ENCODE measurements at regions not wholly inside any gene's neighbourhood (a gene's known extent, or its start where the extent isn't known, plus 50 kb on each side); places are given as distances from the start of the nearest gene placed in this dataset.
"Not testable (repeated sequence)": the region's sequence is repeated elsewhere in the genome, so short reads cannot be mapped to it uniquely, and the experiment has no call there.

DNA sequence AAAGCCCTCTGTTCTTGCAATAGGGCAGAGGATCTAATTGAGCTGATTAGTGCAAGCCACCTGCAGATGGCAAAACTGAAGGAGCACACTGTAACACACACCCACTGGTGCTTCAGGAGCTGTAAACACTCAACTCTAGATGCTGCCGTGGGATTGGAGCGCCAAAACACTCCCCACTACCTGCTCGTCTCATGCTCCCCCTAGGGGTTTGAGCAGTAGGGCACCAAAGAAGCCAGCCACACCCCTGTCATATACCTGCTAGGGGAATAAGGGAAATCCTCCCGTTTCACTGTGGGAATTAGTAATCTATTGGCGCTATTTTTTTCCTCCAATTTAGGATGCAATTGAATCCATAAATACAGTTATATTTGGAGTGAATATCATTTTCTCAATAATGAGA lies 360.2 kb downstream of the GLUD2 start:
- Mint-ChIP-seq H3K36me3 (no peaks in the 10 kb centered on the region), H3K4me3 (no peak overlapping the region), H3K4me1 (no peaks in the 10 kb centered on the region), H3K27ac (no peak overlapping the region), H3K27me3 (no peaks in the 10 kb centered on the region), H3K9me3 (no peaks in the 10 kb centered on the region)

DNA sequence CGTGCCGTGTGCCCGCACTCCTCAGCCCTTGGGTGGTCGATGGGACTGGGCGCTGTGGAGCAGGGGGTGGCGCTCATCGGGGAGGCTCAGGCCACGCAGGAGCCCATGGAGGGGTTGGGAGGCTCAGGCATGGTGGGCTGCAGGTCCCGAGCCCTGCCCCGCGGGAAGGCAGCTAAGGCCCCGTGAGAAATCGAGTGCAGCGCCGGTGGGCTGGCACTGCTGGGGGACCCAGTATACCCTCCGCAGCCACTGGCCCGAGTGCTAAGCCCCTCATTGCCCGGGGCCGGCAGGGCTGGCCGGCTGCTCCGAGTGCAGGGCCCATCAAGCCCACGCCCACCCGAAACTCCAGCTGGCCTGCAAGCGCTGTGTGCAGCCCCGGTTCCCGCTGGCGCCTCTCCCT lies 384.1 kb downstream of the GLUD2 start:
- not testable (repeated sequence) for H3K27ac Mint-ChIP-seq, H3K27me3 Mint-ChIP-seq, H3K9me3 Mint-ChIP-seq, H3K36me3 Mint-ChIP-seq, H3K4me3 Mint-ChIP-seq, H3K4me1 Mint-ChIP-seq

DNA sequence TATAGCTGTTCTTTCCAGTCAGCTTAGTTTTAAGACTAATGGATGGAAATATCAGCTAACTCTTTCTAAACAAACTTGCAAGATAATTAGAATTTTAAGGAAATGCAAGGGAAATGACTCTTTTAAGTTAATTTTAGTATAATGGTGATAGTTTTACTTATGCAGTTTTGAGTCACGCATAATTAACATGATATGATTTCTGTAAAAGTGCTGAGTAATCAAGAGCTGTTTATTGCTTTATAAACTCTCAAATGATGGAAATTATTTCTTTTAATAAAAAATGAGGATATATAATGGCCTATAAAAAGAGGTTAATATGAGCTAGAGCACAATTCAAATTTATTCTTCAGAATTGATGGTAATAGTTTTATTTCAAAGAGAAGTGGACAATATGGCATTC lies 385.9 kb downstream of the GLUD2 start:
- Mint-ChIP-seq H3K27ac (no peak overlapping the region), H3K4me1 (no peaks in the 10 kb centered on the region), H3K27me3 (no peaks in the 10 kb centered on the region), H3K36me3 (no peaks in the 10 kb centered on the region), H3K9me3 (no peaks in the 10 kb centered on the region), H3K4me3 (no peak overlapping the region)

DNA sequence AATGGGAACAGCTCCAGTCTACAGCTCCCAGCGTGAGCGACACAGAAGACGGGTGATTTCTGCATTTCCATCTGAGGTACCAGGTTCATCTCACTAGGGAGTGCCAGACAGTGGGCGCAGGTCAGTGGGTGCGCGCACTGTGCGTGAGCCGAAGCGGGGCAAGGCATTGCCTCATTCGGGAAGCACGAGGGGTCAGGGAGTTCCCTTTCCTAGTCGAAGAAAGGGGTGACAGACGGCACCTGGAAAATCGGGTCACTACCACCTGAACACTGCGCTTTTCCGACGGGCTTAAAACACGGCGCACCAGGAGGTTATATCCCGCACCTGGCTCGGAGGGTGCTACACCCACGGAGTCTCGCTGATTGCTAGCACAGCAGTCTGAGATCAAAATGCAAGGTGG lies 390.3 kb downstream of the GLUD2 start:
- not testable (repeated sequence) for H3K4me1 Mint-ChIP-seq, H3K27me3 Mint-ChIP-seq, H3K27ac Mint-ChIP-seq, H3K36me3 Mint-ChIP-seq, H3K9me3 Mint-ChIP-seq, H3K4me3 Mint-ChIP-seq

DNA sequence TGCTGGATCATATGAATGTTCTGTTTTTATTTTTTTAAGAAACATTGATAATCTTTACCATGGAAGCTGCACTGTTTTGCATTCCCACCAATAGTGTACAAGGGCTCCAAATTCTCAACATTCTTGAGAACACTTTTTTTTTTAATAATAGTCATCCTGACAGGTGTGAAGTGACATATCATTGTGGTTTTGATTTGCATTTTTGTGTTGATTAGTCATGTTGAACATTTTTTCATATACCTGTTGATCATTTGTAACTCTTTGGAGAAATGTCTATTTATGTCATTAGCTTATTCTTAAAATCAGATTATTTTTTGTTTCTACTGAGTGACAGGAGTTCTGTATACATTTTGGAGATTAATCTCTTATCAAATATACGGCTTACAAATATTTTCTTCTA lies 408.5 kb downstream of the GLUD2 start:
- H3K4me1 Mint-ChIP-seq = no peaks in the 10 kb centered on the region
- H3K27me3 Mint-ChIP-seq = no peaks in the 10 kb centered on the region
- H3K27ac Mint-ChIP-seq = no peak overlapping the region
- H3K36me3 Mint-ChIP-seq = no peaks in the 10 kb centered on the region
- no peak overlapping the region for H3K4me3 Mint-ChIP-seq
- no peaks in the 10 kb centered on the region for H3K9me3 Mint-ChIP-seq

DNA sequence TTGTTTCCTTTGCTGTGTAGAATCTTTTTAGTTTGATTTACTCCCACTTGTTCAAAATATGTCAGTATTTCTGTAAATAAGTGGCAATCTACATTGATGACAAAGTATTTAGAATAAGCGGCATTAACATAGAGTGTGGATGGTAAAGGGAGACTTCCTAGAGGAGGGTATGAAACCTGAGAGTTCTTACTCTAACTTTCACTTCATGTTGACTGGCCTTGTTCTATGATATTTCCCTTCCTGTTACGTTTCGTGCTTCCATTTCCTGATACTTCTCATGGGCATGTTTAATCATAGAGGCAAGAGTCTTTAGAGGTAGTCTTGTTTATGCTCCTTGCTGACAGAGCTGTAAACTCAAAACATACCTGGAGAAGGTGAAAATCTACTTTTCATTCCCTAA lies 408.9 kb downstream of the GLUD2 start:
- no peaks in the 10 kb centered on the region for H3K36me3 Mint-ChIP-seq
- H3K4me1 Mint-ChIP-seq = no peaks in the 10 kb centered on the region
- no peak overlapping the region for H3K4me3 Mint-ChIP-seq
- no peak overlapping the region for H3K27ac Mint-ChIP-seq
- no peaks in the 10 kb centered on the region for H3K27me3 Mint-ChIP-seq
- H3K9me3 Mint-ChIP-seq = no peaks in the 10 kb centered on the region

DNA sequence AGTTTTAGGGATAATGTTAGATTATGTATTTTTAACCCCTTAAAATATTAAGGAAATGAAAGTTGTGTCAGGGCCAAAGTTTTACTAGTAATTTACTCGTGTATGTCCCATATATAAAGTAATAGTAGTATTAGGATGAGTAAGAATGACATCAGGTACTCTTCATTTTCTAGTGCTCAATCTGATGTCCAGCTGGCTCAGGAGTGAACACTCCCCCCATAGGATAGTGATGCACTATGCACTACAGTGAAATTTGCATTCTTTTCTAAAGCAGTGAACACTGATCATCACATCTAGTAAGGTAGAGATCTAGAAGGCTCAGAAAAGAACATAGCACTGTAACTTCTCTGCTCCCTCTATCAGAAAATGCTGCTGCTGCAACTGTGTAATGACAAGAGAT lies 409.7 kb downstream of the GLUD2 start:
- H3K27me3 Mint-ChIP-seq = no peaks in the 10 kb centered on the region
- no peaks in the 10 kb centered on the region for H3K36me3 Mint-ChIP-seq
- no peaks in the 10 kb centered on the region for H3K4me1 Mint-ChIP-seq
- no peak overlapping the region for H3K4me3 Mint-ChIP-seq
- H3K9me3 Mint-ChIP-seq = no peaks in the 10 kb centered on the region
- no peak overlapping the region for H3K27ac Mint-ChIP-seq

DNA sequence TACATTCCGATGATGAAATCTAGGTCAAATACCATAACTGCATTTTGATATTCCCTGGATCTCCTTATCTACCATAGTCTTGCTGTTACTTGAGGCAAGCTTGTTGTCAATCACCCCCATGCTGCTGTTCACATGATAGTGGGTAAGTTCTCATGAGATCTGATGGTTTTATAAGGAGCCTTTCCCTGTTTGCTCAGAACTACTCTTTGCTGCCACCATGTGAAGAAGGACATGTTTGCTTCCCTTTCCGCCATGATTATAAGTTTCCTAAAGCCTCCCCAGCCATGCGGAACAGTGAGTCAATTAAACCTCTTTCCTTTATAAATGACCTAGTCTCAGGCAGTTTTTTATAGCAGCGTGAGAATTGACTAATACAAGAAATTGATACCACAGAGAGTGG lies 432.0 kb downstream of the GLUD2 start:
- H3K4me1 Mint-ChIP-seq = no peaks in the 10 kb centered on the region
- H3K27ac Mint-ChIP-seq = no peak overlapping the region
- no peaks in the 10 kb centered on the region for H3K9me3 Mint-ChIP-seq
- H3K4me3 Mint-ChIP-seq = no peak overlapping the region
- no peaks in the 10 kb centered on the region for H3K36me3 Mint-ChIP-seq
- peaks cover 1% of the 10 kb centered on the region for H3K27me3 Mint-ChIP-seq

DNA sequence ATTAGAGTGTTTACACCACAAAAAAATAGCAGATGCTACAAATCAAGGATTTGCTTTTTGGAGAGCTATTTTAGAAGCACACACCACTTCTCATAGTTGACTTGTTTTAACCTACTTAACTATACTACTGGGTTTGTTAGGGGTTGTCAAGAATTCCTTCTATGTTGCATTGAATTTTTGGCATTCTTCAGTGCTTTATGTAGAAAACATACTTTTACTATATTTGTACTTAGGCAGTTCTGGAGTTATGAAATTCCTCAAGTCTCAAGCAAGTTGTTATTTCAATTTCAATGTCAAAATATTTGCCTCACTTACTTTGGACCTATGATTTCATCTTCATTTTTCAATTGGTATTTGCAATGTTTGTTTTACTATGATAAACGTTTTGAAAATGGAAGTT lies 449.6 kb downstream of the GLUD2 start:
- H3K36me3 Mint-ChIP-seq = no peaks in the 10 kb centered on the region

DNA sequence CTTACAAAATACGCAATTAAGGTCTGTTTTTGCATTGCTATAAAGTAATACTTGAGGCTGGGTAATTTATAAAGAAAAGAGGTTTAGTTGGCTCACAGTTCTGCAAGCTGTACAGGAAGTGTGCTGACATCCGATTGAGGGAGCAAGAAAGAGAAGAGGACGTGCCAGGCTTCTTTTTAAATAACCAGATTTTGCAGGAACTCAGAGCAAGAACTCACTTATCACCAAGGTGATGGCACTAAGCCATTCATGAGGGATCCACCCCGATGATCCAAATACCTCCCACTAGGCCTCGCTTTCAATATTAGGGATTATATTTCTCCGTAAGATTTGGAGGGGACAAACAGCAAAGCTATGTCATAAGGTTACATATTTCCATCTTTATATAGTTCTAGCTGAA lies 456.7 kb downstream of the GLUD2 start:
- H3K9me3 Mint-ChIP-seq = no peaks in the 10 kb centered on the region
- H3K4me3 Mint-ChIP-seq = no peak overlapping the region
- no peaks in the 10 kb centered on the region for H3K36me3 Mint-ChIP-seq
- no peak overlapping the region for H3K27ac Mint-ChIP-seq
- no peaks in the 10 kb centered on the region for H3K4me1 Mint-ChIP-seq
- no peaks in the 10 kb centered on the region for H3K27me3 Mint-ChIP-seq

More for the DNA sequence above, 449.6 kb downstream of the GLUD2 start:
- H3K27ac Mint-ChIP-seq = no peak overlapping the region
- no peaks in the 10 kb centered on the region for H3K4me1 Mint-ChIP-seq
- no peak overlapping the region for H3K4me3 Mint-ChIP-seq
- no peaks in the 10 kb centered on the region for H3K27me3 Mint-ChIP-seq
- H3K9me3 Mint-ChIP-seq = no peaks in the 10 kb centered on the region

DNA sequence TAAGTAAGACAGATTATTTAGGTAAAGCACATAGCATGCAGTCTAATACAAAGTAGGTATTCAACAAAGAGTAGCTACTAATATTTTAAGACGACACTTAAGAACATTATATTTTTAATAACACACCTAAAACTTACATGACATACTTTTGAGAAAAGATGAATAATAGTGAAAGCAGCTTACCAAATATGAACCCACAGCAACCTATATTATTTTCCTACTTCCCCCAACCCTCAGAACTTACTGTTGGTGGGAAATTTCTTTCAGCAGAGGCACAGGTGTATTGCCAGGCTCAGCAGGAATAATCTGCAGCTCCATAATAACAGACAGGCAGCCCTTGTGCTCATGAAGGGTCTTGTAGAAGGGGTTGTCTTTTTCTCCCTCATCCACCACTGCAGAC lies 498.9 kb downstream of the GLUD2 start:
- Mint-ChIP-seq H3K9me3 (no peaks in the 10 kb centered on the region), H3K36me3 (no peaks in the 10 kb centered on the region), H3K4me1 (no peaks in the 10 kb centered on the region), H3K4me3 (no peak overlapping the region), H3K27ac (no peak overlapping the region), H3K27me3 (peaks cover 2% of the 10 kb centered on the region)

DNA sequence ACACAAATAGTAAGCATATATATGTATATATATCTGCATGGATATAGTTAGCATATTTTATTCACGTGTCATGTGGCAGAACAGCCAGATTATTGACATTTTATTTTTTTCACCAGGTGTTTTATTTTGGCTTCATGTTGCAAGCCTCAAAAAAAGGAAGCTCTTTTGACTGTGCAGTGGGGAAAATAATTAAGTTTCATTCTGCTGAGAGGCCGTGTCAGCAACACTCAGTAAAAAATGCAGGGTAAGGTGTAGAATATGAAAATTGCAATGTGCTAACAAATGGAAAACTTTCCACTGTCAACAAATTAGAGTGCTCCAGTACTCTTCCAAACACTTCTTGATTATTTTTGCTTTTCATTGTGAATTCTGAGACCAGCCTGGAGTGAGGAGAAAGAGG lies 511.5 kb downstream of the GLUD2 start:
- peak overlapping the region; percentile 55 for H3K27ac Mint-ChIP-seq
- no peaks in the 10 kb centered on the region for H3K36me3 Mint-ChIP-seq
- no peaks in the 10 kb centered on the region for H3K27me3 Mint-ChIP-seq
- H3K4me1 Mint-ChIP-seq = peaks cover 4% of the 10 kb centered on the region
- no peak overlapping the region for H3K4me3 Mint-ChIP-seq
- H3K9me3 Mint-ChIP-seq = no peaks in the 10 kb centered on the region

DNA sequence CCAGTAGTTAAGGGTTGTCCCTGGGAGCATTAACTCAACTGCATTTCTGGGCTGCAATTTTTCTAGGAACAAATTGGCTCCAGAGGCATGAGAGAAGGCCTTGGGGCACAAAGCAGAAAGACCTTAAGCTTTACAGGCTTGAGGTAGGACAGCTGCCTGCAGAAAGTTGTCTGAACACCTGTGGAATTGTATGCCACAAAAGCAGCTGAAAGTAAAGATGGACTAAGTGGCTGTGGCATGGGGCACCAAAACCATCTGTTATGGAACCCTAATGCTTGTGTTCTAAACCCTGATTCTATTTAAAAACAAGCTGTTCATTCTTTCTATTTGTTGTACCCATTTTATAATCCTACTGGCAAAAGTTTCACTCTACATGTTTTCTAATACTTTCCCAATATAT lies 515.2 kb downstream of the GLUD2 start:
- Mint-ChIP-seq H3K36me3 (no peaks in the 10 kb centered on the region), H3K9me3 (no peaks in the 10 kb centered on the region), H3K27ac (no peak overlapping the region), H3K4me3 (no peak overlapping the region), H3K27me3 (no peaks in the 10 kb centered on the region), H3K4me1 (peaks cover 4% of the 10 kb centered on the region)

DNA sequence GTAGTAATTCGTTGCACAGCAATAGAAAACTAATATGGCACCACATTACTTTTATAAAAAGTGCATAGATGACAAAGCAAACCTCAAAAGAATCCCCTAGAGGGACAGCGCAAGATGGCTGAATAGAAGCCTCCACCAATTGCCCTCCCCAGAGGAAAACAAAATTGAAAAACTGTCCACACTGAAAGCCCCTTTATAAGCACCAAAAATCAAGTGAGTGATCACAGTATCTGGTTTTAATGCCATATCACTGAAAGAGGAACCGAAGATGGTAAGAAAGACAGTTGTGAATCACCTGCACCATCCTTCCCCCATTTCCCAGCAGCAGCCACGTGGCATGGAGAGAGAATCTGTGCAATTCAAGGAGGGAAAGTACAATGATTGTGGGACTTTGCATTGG lies 522.2 kb downstream of the GLUD2 start:
- Mint-ChIP-seq H3K27ac (no peak overlapping the region), H3K9me3 (no peaks in the 10 kb centered on the region), H3K36me3 (no peaks in the 10 kb centered on the region), H3K4me1 (no peaks in the 10 kb centered on the region), H3K27me3 (no peaks in the 10 kb centered on the region), H3K4me3 (no peak overlapping the region)

DNA sequence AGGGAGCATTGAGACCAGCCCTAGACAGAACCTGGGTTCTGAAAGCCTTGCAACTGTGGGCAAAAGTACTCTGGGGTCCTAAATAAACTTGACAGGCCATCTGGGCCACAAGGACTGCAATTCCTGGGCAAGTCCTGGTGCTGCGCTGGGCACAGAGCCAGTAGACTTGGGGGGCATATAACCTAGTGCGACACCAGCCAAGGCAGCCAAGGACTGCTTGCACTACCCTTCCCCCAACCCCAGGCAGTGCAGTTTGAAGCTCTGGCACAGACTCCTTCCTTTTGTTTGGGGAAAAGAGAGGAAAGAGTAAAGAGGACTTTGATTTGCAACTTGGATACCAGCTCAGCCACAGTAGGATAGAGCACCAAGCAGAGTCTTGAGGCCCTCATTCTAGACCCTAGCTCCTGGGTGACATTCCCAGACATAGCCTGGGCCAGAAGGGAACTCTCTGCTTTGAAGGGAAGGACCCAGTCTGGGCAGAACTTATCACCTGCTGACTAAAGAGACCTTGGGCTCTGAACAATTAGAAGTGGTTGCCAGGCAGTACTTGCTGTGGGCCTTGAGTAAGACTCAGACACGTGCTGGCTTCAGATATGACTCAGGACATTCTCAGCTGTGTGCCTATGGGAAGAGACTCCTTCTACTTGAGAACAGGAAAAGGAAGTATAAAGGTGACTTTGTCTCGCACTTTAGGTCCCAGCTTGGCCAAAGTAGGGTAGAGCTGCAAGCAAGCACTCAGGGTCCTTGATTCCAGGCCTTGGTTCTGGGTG lies 522.8 kb downstream of the GLUD2 start:
- Mint-ChIP-seq H3K27me3 (no peaks in the 10 kb centered on the region), H3K27ac (no peak overlapping the region), H3K36me3 (no peaks in the 10 kb centered on the region), H3K9me3 (no peaks in the 10 kb centered on the region), H3K4me1 (no peaks in the 10 kb centered on the region), H3K4me3 (no peak overlapping the region)

DNA sequence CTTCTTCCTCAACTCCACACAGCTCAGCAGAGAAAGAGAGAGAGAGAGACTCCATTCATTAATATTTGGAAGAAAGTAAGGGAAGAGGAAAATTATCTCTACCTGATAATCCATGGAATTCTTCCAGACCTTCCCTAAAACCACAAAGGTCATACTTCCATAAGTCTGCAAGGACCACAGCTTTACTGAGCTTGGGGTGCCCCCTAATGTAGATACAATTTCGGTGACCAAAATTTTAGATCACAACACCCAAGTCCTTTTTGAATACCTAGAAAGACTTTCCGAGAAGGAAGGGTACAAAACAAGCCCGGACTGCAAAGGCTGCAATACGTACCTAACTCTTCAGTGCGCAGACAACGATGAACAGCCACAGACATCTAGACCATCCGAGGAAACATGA lies 523.9 kb downstream of the GLUD2 start:
- Mint-ChIP-seq H3K36me3 (no peaks in the 10 kb centered on the region), H3K27ac (no peak overlapping the region), H3K4me1 (no peaks in the 10 kb centered on the region), H3K9me3 (no peaks in the 10 kb centered on the region), H3K4me3 (no peak overlapping the region), H3K27me3 (no peaks in the 10 kb centered on the region)

DNA sequence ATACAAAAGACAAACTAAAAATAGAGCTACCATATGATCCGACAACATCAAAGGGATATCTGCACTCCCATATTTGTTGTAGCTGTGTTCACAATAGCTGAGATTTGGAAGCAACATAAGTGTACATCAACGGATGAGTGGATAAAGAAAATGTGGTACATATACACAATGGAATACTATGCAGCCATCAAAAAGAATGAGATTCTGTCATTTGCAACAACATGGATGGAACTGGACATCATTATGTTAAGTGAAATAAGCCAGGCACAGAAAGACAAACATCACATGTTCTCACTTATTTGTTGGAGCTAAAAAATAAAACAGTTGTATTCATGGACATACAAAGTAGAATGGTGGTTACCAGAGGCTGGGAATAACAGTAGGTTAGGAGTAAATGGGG lies 527.0 kb downstream of the GLUD2 start:
- not testable (repeated sequence) for H3K27ac Mint-ChIP-seq, H3K27me3 Mint-ChIP-seq, H3K4me1 Mint-ChIP-seq, H3K9me3 Mint-ChIP-seq, H3K4me3 Mint-ChIP-seq, H3K36me3 Mint-ChIP-seq
